DMS79 (cell line): ENCODE measurements at regions not wholly inside any gene's neighbourhood (a gene's known extent, or its start where the extent isn't known, plus 50 kb on each side); places are given as distances from the start of the nearest gene placed in this dataset.

Experiments
- DNase-seq: peaks from one replicate; lab custom pipeline; 2025; lab: John Stamatoyannopoulos, UW

DNA sequence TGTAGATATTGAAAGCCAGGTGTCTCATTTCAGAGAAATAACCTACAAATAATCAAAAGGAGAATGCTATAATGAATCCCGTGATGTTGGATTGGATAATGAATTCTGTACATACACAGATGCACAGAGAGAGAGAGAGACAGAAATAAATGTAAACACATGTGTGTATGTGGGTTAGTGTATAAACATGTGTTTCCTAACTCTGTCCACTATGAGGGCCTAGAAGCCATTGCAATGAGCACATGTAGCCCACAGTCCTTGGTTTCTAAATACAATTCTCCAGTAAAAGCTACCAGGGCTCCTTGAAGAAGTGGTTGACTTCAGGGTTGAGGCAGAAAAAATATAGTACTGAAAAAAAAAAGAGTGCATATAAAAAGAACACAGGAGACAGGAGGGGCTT, 109.5 kb downstream of the INHBB start:
- no peak for DNase-seq

DNA sequence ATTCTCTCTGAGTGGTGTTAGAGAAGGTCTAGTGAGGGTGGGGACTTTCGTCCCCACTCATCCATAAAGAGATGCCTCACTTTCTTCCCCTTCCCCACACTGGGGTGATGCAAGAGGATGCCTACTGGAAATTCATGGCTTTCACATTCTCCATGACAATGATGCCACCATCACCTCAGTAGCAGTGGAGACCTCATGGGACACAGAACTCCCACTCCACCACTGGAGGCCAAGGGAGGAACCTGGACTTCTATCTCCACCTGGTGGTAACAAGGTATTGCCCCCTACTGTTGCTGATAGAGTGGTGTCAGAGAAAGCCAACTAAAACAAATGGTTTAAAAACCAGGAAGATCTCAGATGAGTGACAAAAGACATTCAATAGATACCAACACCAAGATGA, 110.9 kb downstream of the INHBB start:
- no peak for DNase-seq

DNA sequence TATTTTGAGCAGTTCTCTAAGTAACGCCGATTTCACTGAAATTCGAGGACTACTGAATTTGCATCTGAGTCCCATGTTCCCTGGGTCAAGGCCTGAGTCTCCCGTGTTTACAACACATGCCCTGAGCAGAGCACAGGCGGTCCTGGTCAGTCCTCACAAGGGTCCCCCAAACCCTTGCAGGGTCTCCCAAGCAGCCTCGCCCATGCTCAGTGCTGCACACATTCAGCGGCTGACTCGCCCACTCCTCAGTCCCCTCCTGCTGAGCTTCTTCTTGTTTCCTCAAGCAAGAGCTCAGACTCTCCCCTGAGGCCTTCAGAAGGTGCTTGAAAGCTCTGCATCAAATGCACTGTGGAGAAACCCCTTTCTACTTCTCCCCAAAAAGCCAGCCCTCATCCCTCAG, 114.6 kb downstream of the INHBB start:
- no peak for DNase-seq

DNA sequence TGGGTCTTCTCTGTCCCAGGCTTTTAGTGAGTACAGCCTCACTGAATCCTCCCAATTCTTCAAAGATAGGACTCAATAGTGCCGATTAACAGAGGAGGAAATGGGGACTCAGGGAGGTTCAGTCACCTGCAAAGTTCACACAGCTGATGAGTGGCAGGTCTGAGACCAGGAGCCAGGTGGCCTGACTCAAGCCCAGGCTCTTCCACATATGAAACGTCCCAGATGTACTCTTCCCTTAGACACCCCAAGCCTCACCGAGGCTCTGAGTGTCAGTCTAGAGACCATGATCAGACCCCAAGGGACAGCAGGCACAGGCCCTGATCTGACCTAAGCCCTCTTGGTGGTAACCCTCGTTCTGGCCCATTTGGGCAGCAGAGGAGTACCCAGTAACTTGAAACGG, 115.2 kb downstream of the INHBB start:
- DNase-seq: no peak

DNA sequence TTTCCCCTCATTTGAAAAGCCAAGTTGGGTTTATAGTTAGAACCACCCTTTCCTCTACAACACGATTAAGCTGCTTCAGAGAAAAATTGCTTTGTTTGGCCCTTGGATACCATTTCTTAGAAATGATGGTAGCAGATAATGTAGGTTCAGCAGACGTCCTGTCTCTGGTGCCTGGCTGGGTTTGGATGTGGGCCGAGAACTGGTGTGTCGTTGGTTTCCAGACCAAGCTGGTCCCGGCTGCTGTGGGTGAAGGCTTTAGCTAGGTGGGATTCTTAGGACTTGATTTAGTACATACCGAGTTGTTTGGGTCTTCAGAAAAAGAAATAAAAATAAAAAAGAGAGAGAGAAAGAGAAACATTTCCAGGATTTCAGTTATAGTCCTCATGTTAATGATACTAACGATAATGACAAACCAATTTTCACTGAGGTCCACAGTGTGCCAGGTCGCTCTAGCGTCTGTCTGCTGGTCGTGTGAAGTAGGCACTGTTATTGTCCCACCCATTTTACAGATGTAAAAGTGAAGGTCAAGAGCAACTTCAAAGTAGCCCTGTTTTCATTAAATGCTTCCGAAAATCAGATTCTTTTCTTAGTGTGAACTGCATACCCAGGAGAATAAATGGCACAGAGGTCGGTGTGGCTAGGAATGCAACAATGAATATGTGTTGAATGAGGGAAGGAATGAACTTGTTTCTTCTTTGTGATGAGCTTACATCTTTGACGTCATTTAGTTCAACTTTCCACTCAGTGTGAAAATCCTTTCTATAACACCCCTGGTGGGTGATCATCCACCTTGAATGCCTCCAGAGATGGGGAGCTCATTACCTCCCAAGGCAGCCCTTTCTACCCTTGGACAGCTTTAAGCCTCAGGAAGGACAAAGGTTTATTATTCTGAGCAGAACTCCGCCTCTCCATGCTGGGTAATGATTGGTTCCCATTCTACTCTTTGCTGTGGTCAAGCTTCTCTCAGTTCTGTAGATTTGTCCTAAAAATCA, 115.9 kb downstream of the INHBB start:
- no peak for DNase-seq

DNA sequence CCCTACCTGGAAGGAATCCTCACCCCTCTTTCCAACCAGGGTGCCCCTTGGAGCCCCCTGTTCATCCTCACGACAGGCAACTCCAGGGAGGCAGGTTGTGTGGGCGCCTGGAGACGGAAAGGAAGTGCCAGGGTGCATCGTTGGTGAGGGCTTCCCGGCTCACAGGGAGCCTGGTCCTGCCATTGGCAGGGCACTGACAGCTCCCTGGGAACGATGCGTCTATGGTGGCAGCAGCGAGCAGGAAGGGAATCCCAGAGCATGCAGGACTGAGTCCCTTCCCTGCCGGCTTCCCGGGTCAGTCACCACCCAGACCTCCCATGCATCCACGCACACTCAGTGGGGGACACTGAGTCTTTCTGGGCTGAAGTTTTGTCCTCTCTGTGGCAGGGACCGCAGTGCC, 117.6 kb downstream of the INHBB start:
- DNase-seq: no peak

DNA sequence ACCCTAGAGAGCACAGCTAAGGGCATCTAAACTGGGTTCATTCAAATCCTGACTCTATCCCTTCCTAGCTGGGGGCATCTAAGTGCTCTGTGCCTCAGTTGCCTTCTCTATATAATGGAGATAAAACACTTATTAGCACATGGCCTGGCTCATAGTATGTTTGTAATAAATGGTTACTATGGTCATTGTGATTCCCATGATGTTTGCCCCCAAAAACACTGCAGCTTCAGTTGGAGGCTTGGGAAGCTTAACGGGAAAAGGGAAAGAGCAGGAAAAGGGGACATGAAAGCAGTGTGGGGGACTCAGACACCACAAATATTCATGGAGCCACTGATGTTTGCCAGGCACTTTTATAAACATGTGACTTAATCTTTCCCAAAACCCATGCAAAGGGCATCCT, 118.1 kb downstream of the INHBB start:
- no peak for DNase-seq

DNA sequence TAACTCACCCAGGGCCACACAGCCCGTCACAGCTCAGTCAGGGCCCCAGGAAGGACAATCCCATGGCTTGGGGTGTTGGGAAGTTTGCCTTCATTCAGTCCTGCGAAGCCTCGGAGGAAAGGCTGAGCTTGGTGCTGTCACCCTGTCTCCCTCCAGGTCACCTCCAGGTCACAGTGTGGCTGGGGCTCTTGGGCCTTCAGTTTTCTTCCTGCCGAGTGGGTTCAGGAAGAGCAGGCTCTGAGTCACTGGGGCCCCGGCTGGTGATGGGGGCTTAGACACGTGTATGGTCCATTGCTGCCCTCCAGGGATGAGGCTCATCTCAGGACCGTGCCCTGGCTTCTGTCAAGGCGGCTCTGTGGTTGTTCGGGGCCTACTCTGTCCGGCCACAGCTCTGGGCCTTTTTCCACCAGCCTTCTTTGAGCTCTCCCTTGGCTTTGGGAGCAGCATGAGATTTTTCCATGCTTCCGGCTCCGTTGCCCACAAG, 118.6 kb downstream of the INHBB start:
- no peak for DNase-seq

DNA sequence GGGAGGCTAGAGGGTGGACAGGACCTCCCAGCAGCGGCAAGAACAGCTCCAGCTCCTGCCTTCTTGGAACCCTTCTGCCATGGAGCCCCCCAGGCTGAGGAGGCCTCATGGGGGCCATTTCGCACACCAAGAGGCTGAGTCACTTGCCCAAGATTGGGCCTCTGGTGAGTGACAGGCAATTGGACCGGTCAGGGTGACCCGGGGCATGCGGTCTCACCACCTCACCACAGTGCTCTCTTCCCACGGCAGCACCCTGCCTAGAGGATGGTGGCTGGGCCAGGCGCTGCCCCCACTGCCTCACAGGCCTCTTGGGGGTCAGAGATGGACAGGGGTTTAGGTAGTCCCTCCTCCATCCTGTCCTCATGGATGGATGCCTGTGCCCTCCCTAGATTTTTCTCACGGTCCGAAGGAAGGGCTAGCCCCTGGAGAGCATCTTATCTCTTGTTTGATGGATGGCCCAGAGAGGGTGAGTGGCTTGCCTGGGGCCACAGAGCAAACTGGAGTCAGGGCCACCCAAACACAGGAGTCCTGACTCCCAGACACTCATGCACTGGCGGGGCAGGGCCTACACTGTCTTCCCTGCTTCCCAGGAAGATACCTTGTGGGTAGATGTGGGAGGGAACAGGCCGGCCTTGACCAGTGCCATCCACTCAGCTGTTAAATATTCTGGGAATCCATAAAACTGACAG, 119.2 kb downstream of the INHBB start:
- DNase-seq: no peak

DNA sequence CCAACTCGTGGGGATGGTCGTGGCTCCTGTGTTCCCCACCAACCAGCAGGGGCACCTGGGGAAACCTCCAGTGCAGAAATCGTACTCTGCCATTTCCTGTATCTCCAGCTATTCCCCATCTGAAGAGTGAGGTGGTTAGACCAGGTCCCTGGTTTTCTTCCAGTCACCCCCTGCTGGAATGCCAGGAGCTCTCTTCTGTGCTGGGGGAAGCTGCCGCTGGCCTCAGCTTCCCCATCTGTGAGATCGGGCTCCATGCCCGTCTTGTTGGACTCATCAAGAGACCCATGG, 119.7 kb downstream of the INHBB start:
- DNase-seq: no peak

- no peak for DNase-seq
These were observed 120.2 kb downstream of the INHBB start for GRCh38 chr2:120465989-120466703.

GRCh38 chr2:120466704-120467054, 120.7 kb downstream of the INHBB start:
- no peak for DNase-seq

- DNase-seq: no peak
These were observed 122.2 kb downstream of the INHBB start for GRCh38 chr2:120468136-120468535.

DNA sequence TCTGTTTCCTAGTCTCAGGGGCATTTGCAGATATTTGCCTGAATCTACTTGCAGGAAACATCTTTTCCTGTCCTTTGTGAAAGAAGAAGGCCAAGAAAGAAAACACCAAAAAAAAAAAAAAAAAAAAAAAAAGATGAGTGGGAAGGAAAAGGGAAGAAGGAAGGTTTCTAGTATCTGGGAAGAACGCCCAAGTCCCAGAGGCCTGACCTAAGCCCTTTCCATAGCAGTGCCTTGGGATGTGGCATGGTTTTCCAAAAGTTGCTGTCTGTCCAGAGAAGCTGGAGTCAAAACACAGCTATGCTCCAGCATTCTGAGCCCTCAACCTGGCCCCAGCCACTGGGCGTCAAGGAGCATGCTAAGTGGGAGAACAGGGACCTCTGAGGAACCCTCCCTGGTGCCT, 123.5 kb downstream of the INHBB start:
- DNase-seq: no peak

DNA sequence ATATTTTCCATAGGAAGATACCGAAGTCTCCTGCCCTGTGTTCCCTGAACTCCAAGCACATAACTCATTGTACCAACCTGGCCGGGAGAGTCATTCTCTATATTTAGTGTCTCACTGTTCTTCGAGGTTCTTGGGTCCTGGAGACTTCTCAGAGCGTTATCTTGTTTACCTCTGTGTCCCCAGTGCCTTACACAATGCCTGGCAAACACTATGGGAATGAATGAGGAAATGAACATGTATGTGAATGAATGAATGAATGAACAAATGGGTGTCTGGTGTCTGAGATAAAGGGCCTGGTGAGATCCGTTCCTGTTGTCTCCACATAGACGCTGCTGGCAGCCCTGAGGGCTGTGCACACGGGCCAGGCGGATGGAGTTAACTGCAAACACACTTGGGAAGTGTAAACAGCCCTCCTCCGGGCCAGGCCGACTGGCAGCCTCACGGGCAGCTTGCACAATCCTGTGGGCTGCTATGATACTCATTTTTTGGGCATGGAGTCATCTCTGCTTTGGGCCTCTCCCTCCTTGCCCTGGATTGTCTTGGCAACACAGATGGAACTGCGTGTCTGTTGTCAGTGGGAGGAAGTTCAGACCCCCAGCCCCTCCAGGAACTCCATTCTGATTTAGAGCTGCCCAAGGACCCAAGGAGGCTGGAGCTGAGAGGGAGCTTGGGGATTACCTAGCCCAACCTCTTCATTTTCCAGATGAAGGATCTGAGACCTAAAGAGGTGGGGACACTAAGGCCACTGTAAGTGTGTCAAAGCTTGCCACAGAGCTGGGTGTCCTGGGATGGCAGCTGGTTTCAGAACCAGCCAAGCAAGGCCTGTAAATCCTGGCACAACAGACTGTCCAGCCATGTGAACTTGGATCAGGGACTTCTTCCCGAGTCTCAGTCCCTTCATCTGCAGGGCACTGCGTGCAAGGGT, 124.4 kb downstream of the INHBB start:
- DNase-seq: no peak

- no peak for DNase-seq
These were observed 125.2 kb downstream of the INHBB start for GRCh38 chr2:120471166-120471565.

DNA sequence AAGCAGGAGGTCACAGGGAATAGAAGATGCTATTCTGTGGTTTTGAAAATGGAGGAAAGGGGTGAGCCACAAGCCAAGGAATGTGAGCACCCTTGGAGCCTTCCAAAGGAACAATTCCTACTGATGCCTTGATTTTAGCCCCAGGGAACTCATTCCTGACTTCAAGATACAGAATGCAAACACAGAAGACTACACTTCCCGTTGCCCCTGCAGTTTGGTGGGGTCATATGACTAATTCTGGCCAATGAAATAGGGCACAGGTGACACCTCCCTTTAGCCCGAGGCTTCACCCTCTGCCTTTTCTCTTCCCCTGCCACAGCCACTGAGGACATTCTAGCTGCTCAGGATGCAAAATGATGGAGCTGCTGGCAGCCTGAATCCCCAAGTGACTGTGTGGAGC, 126.1 kb downstream of the INHBB start:
- DNase-seq: no peak

- no peak for DNase-seq
These were observed 127.0 kb downstream of the INHBB start for GRCh38 chr2:120472891-120473309.

GRCh38 chr2:120473522-120474271, 127.8 kb downstream of the INHBB start:
- DNase-seq: no peak

DNA sequence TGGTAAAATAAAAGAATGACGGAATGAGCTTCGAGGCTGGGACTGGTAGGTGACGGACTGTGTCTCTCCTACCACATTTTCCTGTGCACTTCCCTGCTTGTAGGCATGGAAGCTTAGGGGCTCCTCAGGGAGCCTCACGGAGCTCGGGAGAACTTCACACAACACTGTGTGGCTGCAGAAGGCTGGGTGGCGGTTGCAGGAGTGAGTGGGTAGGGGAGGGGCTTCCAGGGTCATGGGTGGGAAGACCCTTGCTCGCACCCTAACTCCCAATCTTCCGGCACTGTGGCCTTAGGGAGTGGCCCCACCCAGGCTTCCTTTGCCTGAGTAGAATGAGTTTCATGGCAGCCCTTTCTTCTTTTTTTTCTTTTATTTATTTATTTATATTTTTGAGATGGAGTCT, 128.6 kb downstream of the INHBB start:
- DNase-seq: no peak

DNA sequence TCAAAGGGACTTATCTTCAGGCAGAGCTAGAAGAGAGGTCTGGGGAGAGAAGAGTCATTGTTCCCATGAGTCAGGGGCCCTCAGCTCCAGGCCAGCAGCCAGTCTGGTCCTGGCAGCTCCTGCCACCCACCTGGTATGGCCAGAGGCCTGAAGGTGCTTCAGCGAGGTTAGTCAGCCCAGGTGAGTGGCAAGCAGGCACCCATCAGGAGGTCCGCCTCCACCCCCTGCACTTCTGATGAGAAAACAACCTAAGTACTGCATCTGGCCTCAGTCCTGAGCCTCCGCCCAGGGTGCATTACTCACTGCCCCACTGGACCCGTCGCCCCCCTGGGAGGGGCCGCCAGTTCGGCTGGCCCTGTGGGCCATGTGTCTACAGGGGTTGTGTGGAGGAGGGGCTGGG, 130.2 kb downstream of the INHBB start:
- no peak for DNase-seq
